GM18907 (cell line): ENCODE measurements at regions not wholly inside any gene's neighbourhood (a gene's known extent, or its start where the extent isn't known, plus 50 kb on each side); places are given as distances from the start of the nearest gene placed in this dataset.
"Not testable (repeated sequence)": the region's sequence is repeated elsewhere in the genome, so short reads cannot be mapped to it uniquely, and the experiment has no call there.

Experiments
- ATAC-seq: cut with Tn5 transposase; IDR thresholded peaks from one replicate; pipeline ENCODE4 v1.9.1; 2021; ENCODE audit warnings: mild to moderate bottlenecking, moderate library complexity; ENCODE audit not compliant: unreplicated experiment

GRCh38 chr4:129248621-129249020 lies 152.7 kb downstream of the C4orf33 start:
- no peak for ATAC-seq

GRCh38 chr4:129254126-129254525 lies 158.2 kb downstream of the C4orf33 start:
- ATAC-seq = no peak

- ATAC-seq = no peak
Measured at GRCh38 chr4:129254526-129254925, 158.6 kb downstream of the C4orf33 start.

GRCh38 chr4:129261584-129261983 lies 165.6 kb downstream of the C4orf33 start:
- ATAC-seq = no peak

- ATAC-seq = peak; percentile 98
Measured at GRCh38 chr4:129264008-129264657, 168.2 kb downstream of the C4orf33 start.

GRCh38 chr4:129278868-129279267 lies 182.9 kb downstream of the C4orf33 start:
- ATAC-seq = no peak

- no peak for ATAC-seq
Measured at GRCh38 chr4:129282293-129282692, 186.3 kb downstream of the C4orf33 start.

- ATAC-seq = not testable (repeated sequence)
Measured at GRCh38 chr4:129292194-129292593, 196.2 kb downstream of the C4orf33 start.

- no peak for ATAC-seq
Measured at GRCh38 chr4:129314781-129315180, 218.8 kb downstream of the C4orf33 start.

- ATAC-seq = no peak
Measured at GRCh38 chr4:129322920-129323319, 227.0 kb downstream of the C4orf33 start.

GRCh38 chr4:129323658-129324057 lies 227.7 kb downstream of the C4orf33 start:
- no peak for ATAC-seq

GRCh38 chr4:129326571-129327460 lies 230.9 kb downstream of the C4orf33 start:
- no peak for ATAC-seq

- ATAC-seq = no peak
Measured at GRCh38 chr4:129327637-129328036, 231.7 kb downstream of the C4orf33 start.

- ATAC-seq = no peak
Measured at GRCh38 chr4:129328162-129328561, 232.2 kb downstream of the C4orf33 start.

GRCh38 chr4:129334136-129334535 lies 238.2 kb downstream of the C4orf33 start:
- ATAC-seq = no peak

- no peak for ATAC-seq
Measured at GRCh38 chr4:129335276-129335675, 239.3 kb downstream of the C4orf33 start.

- no peak for ATAC-seq
Measured at GRCh38 chr4:129335818-129336217, 239.9 kb downstream of the C4orf33 start.

GRCh38 chr4:129336457-129337227 lies 240.7 kb downstream of the C4orf33 start:
- ATAC-seq = no peak

- ATAC-seq = no peak
Measured at GRCh38 chr4:129337228-129337620, 241.3 kb downstream of the C4orf33 start.

GRCh38 chr4:129342819-129343408 lies 247.0 kb downstream of the C4orf33 start:
- ATAC-seq = no peak

GRCh38 chr4:129344058-129344457 lies 248.1 kb downstream of the C4orf33 start:
- peak; percentile 81 for ATAC-seq
